AG04450 (cell line): ENCODE measurements at regions not wholly inside any gene's neighbourhood (a gene's known extent, or its start where the extent isn't known, plus 50 kb on each side); places are given as distances from the start of the nearest gene placed in this dataset.

Source experiments
- CTCF ChIA-PET: fragments of 300-600, 350-600 bp; formaldehyde crosslinking; extraction: SDS; loops from one replicate; lab custom pipeline; 2022; ENCODE audit warnings: antibody characterized with exemption, inconsistent platforms; lab: Charles Lee
- POLR2A ChIA-PET: fragments of 350-600 bp; formaldehyde crosslinking; extraction: SDS; loops from one replicate; lab custom pipeline; 2021; ENCODE audit warnings: antibody characterized with exemption, inconsistent platforms; lab: Yijun Ruan, JAX
- DNase-seq: peaks from one replicate; pipeline ENCODE4 v3.0.0-alpha.2; 2011; ENCODE audit warnings: low read depth, low spot score
- H3K27ac ChIP-seq: one replicate; pipeline ENCODE4 v1.5.1; 2012; ENCODE audit warnings: low read depth, low read length, control low read depth
- H3K27me3 ChIP-seq: one replicate; pipeline ENCODE4 v1.6.0; 2012; ENCODE audit warnings: low read length; ENCODE audit not compliant: control insufficient read depth, insufficient read depth
- H3K4me3 ChIP-seq: 2 replicates; pipeline ENCODE4 v1.5.1; 2011; ENCODE audit warnings: mild to moderate bottlenecking, low read depth, low read length, control low read depth
- H3K9me3 ChIP-seq: 2 replicates; pipeline ENCODE4 v1.5.1; 2012; ENCODE audit warnings: low read length; ENCODE audit not compliant: control insufficient read depth, insufficient read depth
- TF ChIP-seq, protein P1 (sequence below): IDR thresholded peaks from 2 replicates; pipeline ENCODE4 v1.5.1; 2011; ENCODE audit warnings: low read depth, low read length, control low read depth, inconsistent platforms

DNA sequence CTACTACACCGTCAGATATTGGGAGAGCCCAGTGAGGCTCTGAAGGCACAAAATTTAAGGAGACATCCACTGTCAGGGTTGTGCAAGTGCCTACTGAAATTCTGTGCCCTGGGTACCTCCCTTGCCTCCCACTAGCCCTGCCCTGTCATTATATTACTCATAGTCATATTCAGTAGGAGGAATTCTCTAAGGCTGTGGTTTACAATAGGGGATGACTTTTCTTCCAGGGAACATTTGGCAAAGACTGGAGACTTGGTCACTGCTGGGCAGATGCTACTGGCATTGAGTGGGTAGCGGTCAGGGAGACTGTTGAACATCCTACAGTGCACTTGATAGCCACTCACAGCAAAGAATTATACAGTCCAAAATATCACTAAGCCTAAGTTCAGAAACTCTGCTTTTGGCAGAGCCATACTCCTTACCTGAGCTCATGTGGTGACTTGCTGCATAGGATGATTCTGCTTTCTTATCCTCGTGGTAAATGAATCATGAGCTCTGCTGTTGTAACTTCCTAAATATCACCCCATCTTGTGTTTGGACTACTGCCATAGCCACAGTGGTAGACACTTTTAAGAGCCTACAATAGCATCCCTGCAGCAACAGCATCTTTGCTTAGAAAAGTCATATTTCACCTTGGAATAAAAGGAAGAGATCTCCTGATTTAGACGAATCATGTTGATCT lies 563.4 kb upstream of the PLXNA2 start:
- no peaks in the 10 kb centered on the region for H3K27me3 ChIP-seq
- H3K9me3 ChIP-seq: no peaks in the 10 kb centered on the region
- H3K4me3 ChIP-seq: no peak overlapping the region
- no peak for DNase-seq
- no peak overlapping the region for H3K27ac ChIP-seq
- ChIA-PET CTCF (no interaction called here), POLR2A (no interaction called here)
- TF ChIP-seq, protein P1, sequence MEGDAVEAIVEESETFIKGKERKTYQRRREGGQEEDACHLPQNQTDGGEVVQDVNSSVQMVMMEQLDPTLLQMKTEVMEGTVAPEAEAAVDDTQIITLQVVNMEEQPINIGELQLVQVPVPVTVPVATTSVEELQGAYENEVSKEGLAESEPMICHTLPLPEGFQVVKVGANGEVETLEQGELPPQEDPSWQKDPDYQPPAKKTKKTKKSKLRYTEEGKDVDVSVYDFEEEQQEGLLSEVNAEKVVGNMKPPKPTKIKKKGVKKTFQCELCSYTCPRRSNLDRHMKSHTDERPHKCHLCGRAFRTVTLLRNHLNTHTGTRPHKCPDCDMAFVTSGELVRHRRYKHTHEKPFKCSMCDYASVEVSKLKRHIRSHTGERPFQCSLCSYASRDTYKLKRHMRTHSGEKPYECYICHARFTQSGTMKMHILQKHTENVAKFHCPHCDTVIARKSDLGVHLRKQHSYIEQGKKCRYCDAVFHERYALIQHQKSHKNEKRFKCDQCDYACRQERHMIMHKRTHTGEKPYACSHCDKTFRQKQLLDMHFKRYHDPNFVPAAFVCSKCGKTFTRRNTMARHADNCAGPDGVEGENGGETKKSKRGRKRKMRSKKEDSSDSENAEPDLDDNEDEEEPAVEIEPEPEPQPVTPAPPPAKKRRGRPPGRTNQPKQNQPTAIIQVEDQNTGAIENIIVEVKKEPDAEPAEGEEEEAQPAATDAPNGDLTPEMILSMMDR: no peak

DNA sequence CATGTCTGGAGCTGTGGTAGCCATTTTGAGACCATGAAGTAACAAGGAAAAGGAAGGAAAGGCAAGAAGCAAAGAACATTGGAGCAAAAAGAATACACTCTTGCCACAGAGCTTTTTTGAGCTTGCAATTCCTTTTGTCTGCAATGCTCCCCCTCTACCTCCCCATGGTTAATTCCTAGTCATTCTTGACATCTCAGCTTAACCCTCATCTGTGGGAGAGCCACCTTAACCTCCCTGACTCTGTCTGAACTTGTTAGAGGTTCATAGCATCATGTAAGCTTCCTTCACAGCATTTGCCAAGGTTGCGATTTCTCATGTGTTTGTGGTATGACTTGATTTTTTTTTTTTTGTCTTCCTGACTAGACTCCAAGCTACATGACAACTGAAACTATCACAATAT lies 564.1 kb upstream of the PLXNA2 start:
- Histone ChIP-seq H3K27me3 (no peaks in the 10 kb centered on the region), H3K9me3 (no peaks in the 10 kb centered on the region), H3K4me3 (no peak overlapping the region), H3K27ac (no peak overlapping the region)
- TF ChIP-seq, protein P1: no peak
- CTCF ChIA-PET: no interaction called here
- no peak for DNase-seq
- POLR2A ChIA-PET: no interaction called here

DNA sequence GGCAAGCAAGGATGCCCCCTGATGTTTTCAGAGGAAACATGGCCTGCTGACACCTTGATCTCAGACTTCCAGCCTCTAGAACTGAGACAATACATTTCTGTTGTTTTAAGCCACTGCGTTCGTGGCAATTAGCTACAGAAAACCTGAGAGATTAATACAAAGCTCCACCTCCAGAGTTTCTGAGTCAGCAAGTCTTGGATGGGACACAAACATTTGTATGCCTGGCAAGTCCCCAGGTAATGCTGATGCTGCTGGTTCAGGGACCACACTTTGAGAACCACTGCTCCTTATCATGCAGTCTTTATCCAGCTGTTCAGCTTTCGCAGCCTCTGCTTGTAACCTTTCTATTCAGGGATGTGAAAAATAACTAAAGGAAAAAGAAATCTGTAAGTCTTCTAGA lies 565.7 kb upstream of the PLXNA2 start:
- peak overlapping the region; percentile 25 for H3K27ac ChIP-seq
- no peak for DNase-seq
- ChIA-PET CTCF (no interaction called here), POLR2A (no interaction called here)
- TF ChIP-seq, protein P1: no peak
- no peaks in the 10 kb centered on the region for H3K9me3 ChIP-seq
- H3K27me3 ChIP-seq: no peaks in the 10 kb centered on the region
- no peak overlapping the region for H3K4me3 ChIP-seq

DNA sequence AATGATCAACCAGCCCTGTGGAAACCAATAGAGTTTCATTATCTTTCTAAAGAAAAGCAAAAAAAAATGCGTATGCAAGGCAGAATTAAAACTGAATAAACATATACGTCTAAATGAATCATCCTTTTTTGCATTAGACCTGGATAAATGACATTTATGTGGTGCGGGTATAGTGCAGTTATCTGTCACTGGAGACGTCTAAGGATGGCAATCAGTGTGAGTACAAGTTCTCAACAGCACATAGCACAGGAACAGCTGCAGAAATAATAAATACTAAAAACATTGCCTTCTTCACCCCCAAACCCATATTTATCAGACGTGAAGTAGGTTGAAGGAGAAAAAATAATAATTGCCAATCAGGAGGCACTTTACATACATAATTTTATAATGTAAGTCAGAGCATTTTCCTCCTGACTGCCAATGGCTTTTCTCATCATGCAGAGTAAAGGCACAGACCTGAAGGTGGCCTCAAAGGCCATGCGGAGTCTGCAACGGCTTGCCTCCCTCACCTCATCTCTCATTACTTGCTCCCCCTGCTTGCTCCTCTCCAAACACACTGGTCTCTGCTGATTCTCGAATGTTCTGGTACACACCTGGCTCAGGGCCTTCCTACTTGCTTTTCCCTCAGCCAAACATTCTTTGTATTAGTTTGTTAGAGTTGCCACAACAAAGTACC lies 574.7 kb upstream of the PLXNA2 start:
- CTCF ChIA-PET: no interaction called here
- no peak for DNase-seq
- TF ChIP-seq, protein P1: no peak
- POLR2A ChIA-PET: no interaction called here
- Histone ChIP-seq H3K27ac (no peak overlapping the region), H3K9me3 (no peaks in the 10 kb centered on the region; the same call in 1 of the 2 replicates), H3K4me3 (no peak overlapping the region), H3K27me3 (no peaks in the 10 kb centered on the region)

DNA sequence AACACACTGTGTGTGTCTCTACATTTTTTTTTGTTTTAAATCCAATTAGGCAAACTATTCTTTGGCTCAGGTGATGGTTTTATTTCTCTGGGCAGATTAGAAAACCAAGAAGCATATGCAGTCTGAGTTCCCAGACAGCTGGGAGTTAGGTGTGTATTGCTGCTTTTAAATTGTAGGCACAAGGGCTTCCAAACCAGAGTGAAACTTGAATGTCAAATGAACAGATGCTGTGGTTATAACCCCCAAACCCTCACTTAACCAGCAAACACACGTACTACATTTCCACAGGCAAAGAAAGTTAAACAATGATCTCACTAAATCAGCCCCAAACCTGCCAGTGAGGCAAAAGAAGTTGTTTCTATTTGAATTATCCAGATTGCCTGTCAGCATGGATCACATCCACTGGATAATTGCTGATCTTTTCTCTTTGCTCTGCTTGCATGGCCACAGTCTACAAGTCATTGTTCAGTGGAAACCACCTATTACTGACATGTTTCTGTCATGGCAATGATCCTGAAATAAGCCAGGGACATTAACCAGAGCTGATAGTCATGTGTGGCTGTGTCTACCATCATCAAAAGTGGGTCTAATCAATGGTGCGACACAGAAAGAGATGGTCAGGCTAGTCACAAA lies 576.5 kb upstream of the PLXNA2 start:
- no peaks in the 10 kb centered on the region; the same call in 1 of the 2 replicates for H3K9me3 ChIP-seq
- POLR2A ChIA-PET: no interaction called here
- TF ChIP-seq, protein P1: no peak
- no peak overlapping the region for H3K4me3 ChIP-seq
- no peak for DNase-seq
- CTCF ChIA-PET: no interaction called here
- no peak overlapping the region for H3K27ac ChIP-seq
- H3K27me3 ChIP-seq: no peaks in the 10 kb centered on the region
